Left cardiac atrium (tissue), 4 donors: ENCODE measurements at regions not wholly inside any gene's neighbourhood (a gene's known extent, or its start where the extent isn't known, plus 50 kb on each side); places are given as distances from the start of the nearest gene placed in this dataset.

ENCODE experiments used
- ATAC-seq, 2 donors: fragments of 200-7000 bp; cut with Tn5 transposase; one replicate each; pipeline ENCODE4 v1.9.1; 2020; ENCODE audit warnings: mild to moderate bottlenecking in 2 of 2, moderate library complexity in 2 of 2
- DNase-seq: peaks from one replicate; pipeline ENCODE4 v3.0.0-alpha.2; 2020
- intact Hi-C, 2 donors: fragments of 100-400 bp; cut with DNase I; formaldehyde crosslinking; loops; one replicate each; pipeline versions ENCODE4 v1.14.1 to v1.15.1; 2022 to 2023
- donor health status: DM: no; HTN: yes; CAD: no.
- donor health status: DM: no; HTN: yes; CAD: no; lungs with severe emphysema.
- donor health status: DM: yes; HTN: yes; CAD: no.
- donor health status: Dilated cardiomyopathy.

- intact Hi-C loops: no loop called here
- no peak for ATAC-seq
- DNase-seq: no peak
Measured at GRCh38 chr2:122739732-122740593, 984.5 kb downstream of the TSN start.

GRCh38 chr2:122740594-122740948 lies 985.1 kb downstream of the TSN start:
- no peak for DNase-seq
- no peak for ATAC-seq
- intact Hi-C loops: no loop called here

GRCh38 chr2:122741403-122741802 lies 986.0 kb downstream of the TSN start:
- ATAC-seq: no peak
- DNase-seq: no peak
- intact Hi-C loops: no loop called here

GRCh38 chr2:122743021-122743675 lies 987.7 kb downstream of the TSN start:
- ATAC-seq (no peak), DNase-seq (no peak)
- intact Hi-C loops: no loop called here

GRCh38 chr2:122745603-122746002 lies 990.2 kb downstream of the TSN start:
- no peak for ATAC-seq
- no peak for DNase-seq
- intact Hi-C loops: no loop called here

GRCh38 chr2:122747670-122748069 lies 992.2 kb downstream of the TSN start:
- no peak for DNase-seq
- intact Hi-C loops: no loop called here
- ATAC-seq: no peak

GRCh38 chr2:122748552-122749011 lies 993.1 kb downstream of the TSN start:
- peak in 1 of 2 donors; percentile 65 for ATAC-seq
- intact Hi-C loops: no loop called here
- DNase-seq: no peak

- intact Hi-C loops: no loop called here
- DNase-seq (no peak), ATAC-seq (no peak)
Measured at GRCh38 chr2:122749405-122749804, 994.0 kb downstream of the TSN start.

- DNase-seq (no peak), ATAC-seq (no peak)
- intact Hi-C loops: no loop called here
Measured at GRCh38 chr2:122750095-122750494, 994.6 kb downstream of the TSN start.

- ATAC-seq: no peak
Measured at GRCh38 chr2:122750808-122751207, 995.4 kb downstream of the TSN start.

GRCh38 chr2:122753336-122753735 lies 997.9 kb downstream of the TSN start:
- ATAC-seq (no peak), DNase-seq (no peak)
- intact Hi-C loops: no loop called here

More at GRCh38 chr2:122750808-122751207, 995.4 kb downstream of the TSN start:
- intact Hi-C loops: no loop called here
- DNase-seq: no peak

GRCh38 chr2:122754561-122754960 lies 999.1 kb downstream of the TSN start:
- ATAC-seq (no peak), DNase-seq (no peak)
- intact Hi-C loops: no loop called here

GRCh38 chr2:122755281-122755780 lies 999.9 kb downstream of the TSN start:
- DNase-seq (no peak), ATAC-seq (no peak)
- intact Hi-C loops: no loop called here

- ATAC-seq: no peak
- no peak for DNase-seq
- intact Hi-C loops: no loop called here
Measured at GRCh38 chr2:122758967-122759366, 1003.5 kb downstream of the TSN start.

- ATAC-seq (no peak), DNase-seq (no peak)
- intact Hi-C loops: no loop called here
Measured at GRCh38 chr2:122764014-122764413, 1008.6 kb downstream of the TSN start.

- DNase-seq (no peak), ATAC-seq (no peak)
- intact Hi-C loops: no loop called here
Measured at GRCh38 chr2:122780251-122780650, 1024.8 kb downstream of the TSN start.

- ATAC-seq (no peak), DNase-seq (no peak)
- intact Hi-C loops: no loop called here
Measured at GRCh38 chr2:122794100-122794499, 1038.6 kb downstream of the TSN start.

- intact Hi-C loops: no loop called here
- ATAC-seq: no peak
- no peak for DNase-seq
Measured at GRCh38 chr2:122795763-122796162, 1040.3 kb downstream of the TSN start.

- DNase-seq (no peak), ATAC-seq (no peak)
- intact Hi-C loops: no loop called here
Measured at GRCh38 chr2:122799391-122799790, 1043.9 kb downstream of the TSN start.

- DNase-seq (no peak), ATAC-seq (no peak)
- intact Hi-C loops: no loop called here
Measured at GRCh38 chr2:122800781-122801180, 1045.3 kb downstream of the TSN start.

- ATAC-seq: no peak
- intact Hi-C loops: no loop called here
- DNase-seq: no peak
Measured at GRCh38 chr2:122804494-122804893, 1049.0 kb downstream of the TSN start.
